Natural killer cell (primary cell): ENCODE measurements at regions not wholly inside any gene's neighbourhood (a gene's known extent, or its start where the extent isn't known, plus 50 kb on each side); places are given as distances from the start of the nearest gene placed in this dataset.

Experiments
- ATAC-seq, 3 donors: fragments of 150-1000 bp in 2 of 3; fragments of 200-7000 bp in 1 of 3; cut with Tn5 transposase; 1 replicate in 1 of 3; 2 replicates in 2 of 3; pipeline ENCODE4 v1.10.0; 2021; ENCODE audit warnings: mild to moderate bottlenecking in 2 of 3, moderate library complexity in 2 of 3
- DNase-seq, 2 donors: peaks; one replicate each; pipeline versions ENCODE4 v3.0.0 to v3.0.0-alpha.2; 2013 to 2021; ENCODE audit warnings: mixed read lengths in 1 of 2
- H3K27ac ChIP-seq: one replicate; pipeline ENCODE4 v1.5.1; 2013; ENCODE audit warnings: mild to moderate bottlenecking, low read length
- H3K27me3 ChIP-seq: one replicate; pipeline ENCODE4 v1.6.1; 2013; ENCODE audit warnings: low read length; ENCODE audit not compliant: control insufficient read depth, insufficient read depth
- H3K36me3 ChIP-seq: one replicate; pipeline ENCODE4 v1.6.1; 2013; ENCODE audit warnings: low read length; ENCODE audit not compliant: control insufficient read depth, insufficient read depth
- H3K4me1 ChIP-seq: one replicate; pipeline ENCODE4 v1.6.1; 2013; ENCODE audit warnings: low read length; ENCODE audit not compliant: control insufficient read depth, insufficient read depth
- H3K4me3 ChIP-seq: one replicate; pipeline ENCODE4 v1.5.1; 2013; ENCODE audit warnings: low read length
- H3K9me3 ChIP-seq: one replicate; pipeline ENCODE4 v1.6.1; 2013; ENCODE audit warnings: low read length; ENCODE audit not compliant: control insufficient read depth, insufficient read depth
- H3K27ac Mint-ChIP-seq, 2 donors: one replicate each; pipeline ENCODE4 v1.8.0; 2022; ENCODE audit warnings: mild to moderate bottlenecking in 2 of 2, mixed read lengths in 2 of 2, moderate library complexity in 1 of 2
- H3K27me3 Mint-ChIP-seq, 2 donors: one replicate each; pipeline ENCODE4 v1.8.0; 2022; ENCODE audit warnings: low read depth in 2 of 2, mixed read lengths in 2 of 2
- H3K36me3 Mint-ChIP-seq: one replicate; pipeline ENCODE4 v1.8.0; 2022; ENCODE audit warnings: mixed read lengths
- H3K4me1 Mint-ChIP-seq, 2 donors: one replicate each; pipeline ENCODE4 v1.8.0; 2022; ENCODE audit warnings: mixed read lengths in 2 of 2
- H3K4me3 Mint-ChIP-seq: one replicate; pipeline ENCODE4 v1.8.0; 2022; ENCODE audit warnings: mild to moderate bottlenecking, moderate library complexity, mixed read lengths
- H3K9me3 Mint-ChIP-seq, 2 donors: one replicate each; pipeline ENCODE4 v1.8.0; 2022; ENCODE audit warnings: mixed read lengths in 2 of 2
- CTCF ChIP-seq: fragments of 200-600 bp; IDR thresholded peaks from one replicate; pipeline ENCODE4 v1.8.0; 2022; ENCODE audit warnings: antibody characterized with exemption
- WGBS: methylation state at CpG from one replicate; pipeline ENCODE4 v1.1.7; 2013; ENCODE audit warnings: missing lambda C conversion rate; ENCODE audit not compliant: insufficient coverage; 5-methylcytosine and 5-hydroxymethylcytosine counted together
- intact Hi-C: fragments of 100-400 bp; cut with micrococcal nuclease; formaldehyde crosslinking; loops from one replicate; pipeline ENCODE4 v1.14.2; 2022

DNA sequence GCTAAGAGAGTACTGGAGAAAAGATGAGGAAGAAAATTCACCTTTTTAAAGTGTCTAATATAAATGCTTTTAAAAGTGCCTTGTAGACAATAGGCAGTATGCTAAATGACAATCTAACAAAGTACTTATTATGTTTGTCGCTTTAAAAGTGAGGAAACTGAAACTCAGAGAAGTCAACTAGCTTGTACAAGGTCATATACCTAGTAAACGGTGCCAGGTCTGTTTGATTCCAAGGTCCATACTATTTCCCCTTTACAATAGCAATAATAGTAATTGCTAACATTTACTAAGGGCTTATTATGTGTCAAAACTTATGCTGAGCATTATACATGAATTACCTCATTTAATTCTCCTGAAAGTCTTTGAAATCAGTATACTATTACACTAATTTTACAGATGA, 328.6 kb upstream of the SLC24A2 start:
- Mint-ChIP-seq H3K9me3 (peaks cover 0 to 2% of the 10 kb centered on the region in 2 donors), H3K36me3 (no peaks in the 10 kb centered on the region), H3K4me3 (no peak overlapping the region), H3K27ac (no peak overlapping the region), H3K4me1 (no peaks in the 10 kb centered on the region), H3K27me3 (peaks cover 3 to 6% of the 10 kb centered on the region in 2 donors)
- Histone ChIP-seq H3K27me3 (no peaks in the 10 kb centered on the region), H3K4me3 (no peak overlapping the region), H3K9me3 (no peaks in the 10 kb centered on the region), H3K36me3 (no peaks in the 10 kb centered on the region), H3K27ac (no peak overlapping the region), H3K4me1 (no peaks in the 10 kb centered on the region)
- no peak for ATAC-seq
- 63% methylated on average over 1 of the region's 2 CpGs for WGBS
- intact Hi-C loops: no loop called here
- DNase-seq: no peak
- TF ChIP-seq CTCF: no peak

DNA sequence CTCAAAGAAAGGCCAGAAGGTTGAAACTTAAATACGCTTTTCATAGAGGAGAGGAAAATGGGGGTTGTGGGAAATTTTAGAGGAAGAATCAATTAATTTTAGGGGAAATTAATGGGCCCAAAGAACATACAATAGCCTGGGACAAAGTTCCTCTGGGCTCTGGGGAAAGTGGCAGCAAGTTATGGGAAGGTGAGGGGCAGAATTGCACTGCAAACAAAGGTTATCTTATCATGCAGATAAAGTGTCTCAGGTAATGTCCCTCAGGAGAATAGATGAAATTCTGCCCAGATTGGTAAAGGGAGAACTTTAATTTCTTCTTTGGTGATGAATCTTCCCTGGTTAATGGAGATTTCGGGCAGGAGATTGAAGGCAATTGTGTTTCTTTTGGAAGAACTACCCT, 326.1 kb upstream of the SLC24A2 start:
- Mint-ChIP-seq H3K36me3 (no peaks in the 10 kb centered on the region), H3K9me3 (peaks cover 0 to 2% of the 10 kb centered on the region in 2 donors), H3K27me3 (peaks cover 5 to 6% of the 10 kb centered on the region in 2 donors), H3K4me1 (no peaks in the 10 kb centered on the region), H3K27ac (no peak overlapping the region), H3K4me3 (no peak overlapping the region)
- intact Hi-C loops: no loop called here
- Histone ChIP-seq H3K27ac (no peak overlapping the region), H3K4me3 (no peak overlapping the region), H3K36me3 (no peaks in the 10 kb centered on the region), H3K9me3 (no peaks in the 10 kb centered on the region), H3K27me3 (no peaks in the 10 kb centered on the region), H3K4me1 (no peaks in the 10 kb centered on the region)
- TF ChIP-seq CTCF: no peak
- DNase-seq (no peak), ATAC-seq (no peak)
- WGBS: 81% methylated on average over 2 of the region's 2 CpGs

GRCh38 chr9:20112205-20112783, 323.5 kb upstream of the SLC24A2 start:
- no peak overlapping the region for H3K27ac Mint-ChIP-seq
- no peaks in the 10 kb centered on the region for H3K36me3 ChIP-seq
- no peaks in the 10 kb centered on the region for H3K4me1 ChIP-seq
- H3K27me3 ChIP-seq: no peaks in the 10 kb centered on the region
- peaks cover 0 to 2% of the 10 kb centered on the region in 2 donors for H3K9me3 Mint-ChIP-seq
- no peaks in the 10 kb centered on the region for H3K36me3 Mint-ChIP-seq
- TF ChIP-seq CTCF: no peak
- H3K27ac ChIP-seq: no peak overlapping the region
- H3K4me1 Mint-ChIP-seq: no peaks in the 10 kb centered on the region
- ATAC-seq (no peak), DNase-seq (no peak)
- intact Hi-C loops: no loop called here
- no peak overlapping the region for H3K4me3 Mint-ChIP-seq
- H3K27me3 Mint-ChIP-seq: peaks cover 5 to 6% of the 10 kb centered on the region in 2 donors
- no peaks in the 10 kb centered on the region for H3K9me3 ChIP-seq
- 94% methylated on average over 6 of the region's 7 CpGs for WGBS
- no peak overlapping the region for H3K4me3 ChIP-seq

GRCh38 chr9:20111173-20111843, 322.5 kb upstream of the SLC24A2 start:
- no peaks in the 10 kb centered on the region for H3K36me3 Mint-ChIP-seq
- intact Hi-C loops: no loop called here
- WGBS: 94% methylated on average over 1 of the region's 3 CpGs

More at GRCh38 chr9:20111173-20111843, 322.5 kb upstream of the SLC24A2 start:
- H3K27ac ChIP-seq: no peak overlapping the region
- DNase-seq: no peak
- no peaks in the 10 kb centered on the region for H3K9me3 Mint-ChIP-seq
- no peak overlapping the region for H3K4me3 ChIP-seq
- H3K27me3 ChIP-seq: no peaks in the 10 kb centered on the region
- H3K4me1 ChIP-seq: no peaks in the 10 kb centered on the region
- H3K4me1 Mint-ChIP-seq: no peaks in the 10 kb centered on the region
- no peak overlapping the region for H3K4me3 Mint-ChIP-seq
- peaks cover 5 to 6% of the 10 kb centered on the region in 2 donors for H3K27me3 Mint-ChIP-seq
- no peaks in the 10 kb centered on the region for H3K9me3 ChIP-seq
- ATAC-seq: no peak
- TF ChIP-seq CTCF: no peak
- H3K36me3 ChIP-seq: no peaks in the 10 kb centered on the region
- no peak overlapping the region for H3K27ac Mint-ChIP-seq
